GM23338 (cell line): ENCODE measurements at regions not wholly inside any gene's neighbourhood (a gene's known extent, or its start where the extent isn't known, plus 50 kb on each side); places are given as distances from the start of the nearest gene placed in this dataset.

Experiments used
- ATAC-seq: fragments of 200-7000 bp; cut with Tn5 transposase; 3 replicates; pipeline ENCODE4 v1.9.1; 2020
- DNase-seq: peaks from one replicate; pipeline ENCODE4 v3.0.0-alpha.2; 2015; ENCODE audit warnings: low spot score
- H2AFZ ChIP-seq: fragments of 200-600 bp; sonication (generic); 2 replicates; pipeline ENCODE4 v1.8.0; 2016; ENCODE audit warnings: antibody characterized with exemption, mild to moderate bottlenecking, moderate library complexity
- H3F3A ChIP-seq: fragments of 200-600 bp; sonication (generic); replicated peaks from 2 replicates; pipeline ENCODE4 v1.8.0; 2017; ENCODE audit warnings: antibody characterized with exemption, mixed run types, low read depth
- H3K27ac ChIP-seq: fragments of 200-600 bp; sonication (generic); 2 replicates; pipeline ENCODE4 v1.6.1; 2016; ENCODE audit warnings: low read depth
- H3K27me3 ChIP-seq: fragments of 200-600 bp; sonication (generic); 2 replicates; pipeline ENCODE4 v1.8.0; 2016; ENCODE audit warnings: mild to moderate bottlenecking, mixed run types, moderate library complexity; ENCODE audit not compliant: insufficient read depth
- H3K36me3 ChIP-seq: fragments of 200-600 bp; sonication (generic); 2 replicates; pipeline ENCODE4 v1.8.0; 2016; ENCODE audit warnings: mild to moderate bottlenecking; ENCODE audit not compliant: insufficient read depth
- H3K4me1 ChIP-seq: fragments of 200-600 bp; sonication (generic); 2 replicates; pipeline ENCODE4 v1.8.0; 2016; ENCODE audit warnings: mild to moderate bottlenecking, moderate library complexity; ENCODE audit not compliant: insufficient read depth
- H3K4me2 ChIP-seq: fragments of 200-600 bp; sonication (generic); 2 replicates; pipeline ENCODE4 v1.7.1; 2017; ENCODE audit warnings: mixed run types
- H3K4me3 ChIP-seq: fragments of 200-600 bp; sonication (generic); 2 replicates; pipeline ENCODE4 v1.6.1; 2016; ENCODE audit warnings: mixed run types
- H3K79me2 ChIP-seq: fragments of 200-600 bp; sonication (generic); replicated peaks from 2 replicates; pipeline ENCODE4 v1.8.0; 2017; ENCODE audit warnings: mild to moderate bottlenecking; ENCODE audit not compliant: insufficient read depth
- H3K9me2 ChIP-seq: fragments of 200-600 bp; sonication (generic); 2 replicates; pipeline ENCODE4 v1.8.0; 2017; ENCODE audit not compliant: insufficient read depth
- H4K20me1 ChIP-seq: fragments of 200-600 bp; sonication (generic); replicated peaks from 2 replicates; pipeline ENCODE4 v1.8.0; 2017; ENCODE audit warnings: mild to moderate bottlenecking; ENCODE audit not compliant: insufficient read depth
- H3K27ac Mint-ChIP-seq: 2 replicates; pipeline ENCODE4 v1.8.0; 2020; ENCODE audit warnings: inconsistent platforms, mild to moderate bottlenecking, moderate library complexity, mixed read lengths
- H3K27me3 Mint-ChIP-seq: 3 replicates; pipeline ENCODE4 v1.8.0; 2022; ENCODE audit warnings: low read depth, mild to moderate bottlenecking, moderate library complexity, mixed read lengths, inconsistent platforms; ENCODE audit not compliant: insufficient read depth, poor library complexity
- H3K36me3 Mint-ChIP-seq: 3 replicates; pipeline ENCODE4 v1.8.0; 2021; ENCODE audit warnings: low read depth, mild to moderate bottlenecking, inconsistent platforms, moderate library complexity, mixed read lengths
- H3K4me1 Mint-ChIP-seq: 3 replicates; pipeline ENCODE4 v1.8.0; 2020; ENCODE audit warnings: mild to moderate bottlenecking, inconsistent platforms, mixed read lengths
- H3K4me3 Mint-ChIP-seq: 3 replicates; pipeline ENCODE4 v1.8.0; 2021; ENCODE audit warnings: moderate library complexity, mild to moderate bottlenecking, inconsistent platforms, mixed read lengths
- H3K9me3 Mint-ChIP-seq: 3 replicates; pipeline ENCODE4 v1.8.0; 2020; ENCODE audit warnings: moderate library complexity, mild to moderate bottlenecking, inconsistent platforms, mixed read lengths
- CREB1 ChIP-seq: fragments of 250-450 bp; sonication (Bioruptor Pico); IDR thresholded peaks from 2 replicates; pipeline ENCODE4 v1.5.0; 2020; ENCODE audit warnings: low read depth, mild to moderate bottlenecking, moderate library complexity
- EZH2 ChIP-seq: fragments of 200-600 bp; sonication (generic); IDR thresholded peaks from one replicate; pipeline ENCODE4 v1.8.0; 2017; ENCODE audit warnings: antibody characterized with exemption, mild to moderate bottlenecking, low read depth; ENCODE audit not compliant: unreplicated experiment
- EZH2phosphoT487 ChIP-seq: fragments of 200-600 bp; sonication (generic); IDR thresholded peaks from one replicate; pipeline ENCODE4 v1.8.1; 2018; ENCODE audit warnings: antibody characterized with exemption; ENCODE audit not compliant: unreplicated experiment
- JUNB ChIP-seq: IDR thresholded peaks from one replicate; pipeline ENCODE4 v1.6.1; 2016; ENCODE audit warnings: antibody characterized with exemption; ENCODE audit not compliant: unreplicated experiment
- NANOG ChIP-seq: IDR thresholded peaks from 2 replicates; pipeline ENCODE4 v1.6.1; 2016; ENCODE audit warnings: antibody characterized with exemption, borderline replicate concordance
- POLR2AphosphoS5 ChIP-seq: IDR thresholded peaks from 2 replicates; pipeline ENCODE4 v1.6.1; 2016; ENCODE audit warnings: antibody characterized with exemption, low read depth
- STAT1 ChIP-seq: IDR thresholded peaks from one replicate; pipeline ENCODE4 v1.6.1; 2016; ENCODE audit warnings: antibody characterized with exemption; ENCODE audit not compliant: unreplicated experiment
- ZNF114 ChIP-seq: fragments of 250-450 bp; sonication (Bioruptor Pico); IDR thresholded peaks from 2 replicates; pipeline ENCODE4 v1.5.0; 2020; ENCODE audit warnings: mild to moderate bottlenecking, moderate library complexity
- ZNF331 ChIP-seq: fragments of 250-450 bp; sonication (Bioruptor Pico); IDR thresholded peaks from 2 replicates; pipeline ENCODE4 v1.5.0; 2020; ENCODE audit warnings: low read depth, mild to moderate bottlenecking, moderate library complexity
- TF ChIP-seq, protein P1 (sequence below): fragments of 250-450 bp; sonication (Bioruptor Pico); IDR thresholded peaks from 2 replicates; pipeline ENCODE4 v1.5.0; 2020; ENCODE audit warnings: mild to moderate bottlenecking, moderate library complexity
- TF ChIP-seq, protein P2 (sequence below): IDR thresholded peaks from one replicate; pipeline ENCODE4 v1.6.1; 2018; ENCODE audit warnings: antibody characterized with exemption; ENCODE audit not compliant: unreplicated experiment
- TF ChIP-seq, protein P3 (sequence below): IDR thresholded peaks from 2 replicates; pipeline ENCODE4 v1.6.1; 2016; ENCODE audit warnings: antibody characterized with exemption
- TF ChIP-seq, protein P4 (sequence below), 2 experiments: fragments of 200-600 bp in 1 of 2; sonication (generic) in 1 of 2; conservative IDR thresholded peaks; 2 replicates each; pipeline versions ENCODE4 v1.5.1 to v1.6.1; 2016 to 2017; ENCODE audit warnings: antibody characterized with exemption in 2 of 2, low read depth in 2 of 2, mild to moderate bottlenecking in 2 of 2, moderate library complexity in 1 of 2

DNA sequence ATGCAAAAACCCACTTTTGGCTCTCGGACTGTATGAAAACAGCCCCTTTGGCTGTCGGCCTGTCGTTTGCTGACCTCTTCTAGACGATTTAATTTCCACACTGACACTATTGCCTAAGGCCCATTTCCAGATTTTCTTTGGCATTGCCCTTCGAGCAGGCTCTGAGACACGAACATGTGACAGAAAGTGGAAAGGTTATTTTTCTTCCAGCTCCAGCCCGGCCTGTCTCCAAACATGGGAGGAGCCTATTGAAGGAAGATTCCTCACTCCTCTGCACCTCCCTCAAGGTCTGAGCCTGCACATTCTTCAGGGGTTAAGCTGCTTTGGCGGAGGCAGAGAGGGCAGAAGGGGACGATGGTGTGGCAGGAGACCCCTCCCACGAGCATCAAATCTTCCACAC lies 85.9 kb upstream of the FOXF1 start:
- Mint-ChIP-seq H3K36me3 (no peaks in the 10 kb centered on the region), H3K27me3 (peaks cover 7% of the 10 kb centered on the region), H3K4me1 (peaks cover 14% of the 10 kb centered on the region; the same call in 2 of the 3 replicates), H3K9me3 (no peaks in the 10 kb centered on the region), H3K27ac (no peak overlapping the region), H3K4me3 (no peak overlapping the region)
- no peak overlapping the region for H3K4me3 ChIP-seq
- H3K9me2 ChIP-seq, result peaks cover 6% of the 10 kb centered on the region; the same call in 1 of the 2 replicates
- peaks cover 6% of the 10 kb centered on the region; the same call in 1 of the 2 replicates for H3K4me1 ChIP-seq
- H3K36me3 ChIP-seq, result no peaks in the 10 kb centered on the region
- ATAC-seq (peak; percentile 89), DNase-seq (peak; percentile 38)
- H3K4me2 ChIP-seq, result no peak overlapping the region
- no peaks in the 10 kb centered on the region for H3F3A ChIP-seq
- peak overlapping the region; percentile 69; the same call in 1 of the 2 replicates for H2AFZ ChIP-seq
- no peaks in the 10 kb centered on the region for H3K27me3 ChIP-seq
- TF ChIP-seq NANOG, result no peak
- TF ChIP-seq ZNF114, result no peak
- TF ChIP-seq EZH2, result no peak
- TF ChIP-seq, protein P1, sequence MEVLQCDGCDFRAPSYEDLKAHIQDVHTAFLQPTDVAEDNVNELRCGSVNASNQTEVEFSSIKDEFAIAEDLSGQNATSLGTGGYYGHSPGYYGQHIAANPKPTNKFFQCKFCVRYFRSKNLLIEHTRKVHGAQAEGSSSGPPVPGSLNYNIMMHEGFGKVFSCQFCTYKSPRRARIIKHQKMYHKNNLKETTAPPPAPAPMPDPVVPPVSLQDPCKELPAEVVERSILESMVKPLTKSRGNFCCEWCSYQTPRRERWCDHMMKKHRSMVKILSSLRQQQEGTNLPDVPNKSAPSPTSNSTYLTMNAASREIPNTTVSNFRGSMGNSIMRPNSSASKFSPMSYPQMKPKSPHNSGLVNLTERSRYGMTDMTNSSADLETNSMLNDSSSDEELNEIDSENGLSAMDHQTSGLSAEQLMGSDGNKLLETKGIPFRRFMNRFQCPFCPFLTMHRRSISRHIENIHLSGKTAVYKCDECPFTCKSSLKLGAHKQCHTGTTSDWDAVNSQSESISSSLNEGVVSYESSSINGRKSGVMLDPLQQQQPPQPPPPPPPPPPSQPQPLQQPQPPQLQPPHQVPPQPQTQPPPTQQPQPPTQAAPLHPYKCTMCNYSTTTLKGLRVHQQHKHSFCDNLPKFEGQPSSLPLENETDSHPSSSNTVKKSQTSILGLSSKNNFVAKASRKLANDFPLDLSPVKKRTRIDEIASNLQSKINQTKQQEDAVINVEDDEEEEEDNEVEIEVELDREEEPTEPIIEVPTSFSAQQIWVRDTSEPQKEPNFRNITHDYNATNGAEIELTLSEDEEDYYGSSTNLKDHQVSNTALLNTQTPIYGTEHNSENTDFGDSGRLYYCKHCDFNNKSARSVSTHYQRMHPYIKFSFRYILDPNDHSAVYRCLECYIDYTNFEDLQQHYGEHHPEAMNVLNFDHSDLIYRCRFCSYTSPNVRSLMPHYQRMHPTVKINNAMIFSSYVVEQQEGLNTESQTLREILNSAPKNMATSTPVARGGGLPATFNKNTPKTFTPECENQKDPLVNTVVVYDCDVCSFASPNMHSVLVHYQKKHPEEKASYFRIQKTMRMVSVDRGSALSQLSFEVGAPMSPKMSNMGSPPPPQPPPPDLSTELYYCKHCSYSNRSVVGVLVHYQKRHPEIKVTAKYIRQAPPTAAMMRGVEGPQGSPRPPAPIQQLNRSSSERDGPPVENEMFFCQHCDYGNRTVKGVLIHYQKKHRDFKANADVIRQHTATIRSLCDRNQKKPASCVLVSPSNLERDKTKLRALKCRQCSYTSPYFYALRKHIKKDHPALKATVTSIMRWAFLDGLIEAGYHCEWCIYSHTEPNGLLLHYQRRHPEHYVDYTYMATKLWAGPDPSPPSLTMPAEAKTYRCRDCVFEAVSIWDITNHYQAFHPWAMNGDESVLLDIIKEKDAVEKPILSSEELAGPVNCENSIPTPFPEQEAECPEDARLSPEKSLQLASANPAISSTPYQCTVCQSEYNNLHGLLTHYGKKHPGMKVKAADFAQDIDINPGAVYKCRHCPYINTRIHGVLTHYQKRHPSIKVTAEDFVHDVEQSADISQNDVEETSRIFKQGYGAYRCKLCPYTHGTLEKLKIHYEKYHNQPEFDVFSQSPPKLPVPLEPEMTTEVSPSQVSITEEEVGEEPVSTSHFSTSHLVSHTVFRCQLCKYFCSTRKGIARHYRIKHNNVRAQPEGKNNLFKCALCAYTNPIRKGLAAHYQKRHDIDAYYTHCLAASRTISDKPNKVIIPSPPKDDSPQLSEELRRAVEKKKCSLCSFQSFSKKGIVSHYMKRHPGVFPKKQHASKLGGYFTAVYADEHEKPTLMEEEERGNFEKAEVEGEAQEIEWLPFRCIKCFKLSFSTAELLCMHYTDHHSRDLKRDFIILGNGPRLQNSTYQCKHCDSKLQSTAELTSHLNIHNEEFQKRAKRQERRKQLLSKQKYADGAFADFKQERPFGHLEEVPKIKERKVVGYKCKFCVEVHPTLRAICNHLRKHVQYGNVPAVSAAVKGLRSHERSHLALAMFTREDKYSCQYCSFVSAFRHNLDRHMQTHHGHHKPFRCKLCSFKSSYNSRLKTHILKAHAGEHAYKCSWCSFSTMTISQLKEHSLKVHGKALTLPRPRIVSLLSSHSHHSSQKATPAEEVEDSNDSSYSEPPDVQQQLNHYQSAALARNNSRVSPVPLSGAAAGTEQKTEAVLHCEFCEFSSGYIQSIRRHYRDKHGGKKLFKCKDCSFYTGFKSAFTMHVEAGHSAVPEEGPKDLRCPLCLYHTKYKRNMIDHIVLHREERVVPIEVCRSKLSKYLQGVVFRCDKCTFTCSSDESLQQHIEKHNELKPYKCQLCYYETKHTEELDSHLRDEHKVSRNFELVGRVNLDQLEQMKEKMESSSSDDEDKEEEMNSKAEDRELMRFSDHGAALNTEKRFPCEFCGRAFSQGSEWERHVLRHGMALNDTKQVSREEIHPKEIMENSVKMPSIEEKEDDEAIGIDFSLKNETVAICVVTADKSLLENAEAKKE (CRISPR knock-in tag), result no peak
- TF ChIP-seq CREB1 (CRISPR knock-in tag), result no peak
- TF ChIP-seq ZNF331 (CRISPR knock-in tag), result no peak
- TF ChIP-seq STAT1, result no peak
- TF ChIP-seq, protein P2, sequence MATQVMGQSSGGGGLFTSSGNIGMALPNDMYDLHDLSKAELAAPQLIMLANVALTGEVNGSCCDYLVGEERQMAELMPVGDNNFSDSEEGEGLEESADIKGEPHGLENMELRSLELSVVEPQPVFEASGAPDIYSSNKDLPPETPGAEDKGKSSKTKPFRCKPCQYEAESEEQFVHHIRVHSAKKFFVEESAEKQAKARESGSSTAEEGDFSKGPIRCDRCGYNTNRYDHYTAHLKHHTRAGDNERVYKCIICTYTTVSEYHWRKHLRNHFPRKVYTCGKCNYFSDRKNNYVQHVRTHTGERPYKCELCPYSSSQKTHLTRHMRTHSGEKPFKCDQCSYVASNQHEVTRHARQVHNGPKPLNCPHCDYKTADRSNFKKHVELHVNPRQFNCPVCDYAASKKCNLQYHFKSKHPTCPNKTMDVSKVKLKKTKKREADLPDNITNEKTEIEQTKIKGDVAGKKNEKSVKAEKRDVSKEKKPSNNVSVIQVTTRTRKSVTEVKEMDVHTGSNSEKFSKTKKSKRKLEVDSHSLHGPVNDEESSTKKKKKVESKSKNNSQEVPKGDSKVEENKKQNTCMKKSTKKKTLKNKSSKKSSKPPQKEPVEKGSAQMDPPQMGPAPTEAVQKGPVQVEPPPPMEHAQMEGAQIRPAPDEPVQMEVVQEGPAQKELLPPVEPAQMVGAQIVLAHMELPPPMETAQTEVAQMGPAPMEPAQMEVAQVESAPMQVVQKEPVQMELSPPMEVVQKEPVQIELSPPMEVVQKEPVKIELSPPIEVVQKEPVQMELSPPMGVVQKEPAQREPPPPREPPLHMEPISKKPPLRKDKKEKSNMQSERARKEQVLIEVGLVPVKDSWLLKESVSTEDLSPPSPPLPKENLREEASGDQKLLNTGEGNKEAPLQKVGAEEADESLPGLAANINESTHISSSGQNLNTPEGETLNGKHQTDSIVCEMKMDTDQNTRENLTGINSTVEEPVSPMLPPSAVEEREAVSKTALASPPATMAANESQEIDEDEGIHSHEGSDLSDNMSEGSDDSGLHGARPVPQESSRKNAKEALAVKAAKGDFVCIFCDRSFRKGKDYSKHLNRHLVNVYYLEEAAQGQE, result no peak
- TF ChIP-seq, protein P3, sequence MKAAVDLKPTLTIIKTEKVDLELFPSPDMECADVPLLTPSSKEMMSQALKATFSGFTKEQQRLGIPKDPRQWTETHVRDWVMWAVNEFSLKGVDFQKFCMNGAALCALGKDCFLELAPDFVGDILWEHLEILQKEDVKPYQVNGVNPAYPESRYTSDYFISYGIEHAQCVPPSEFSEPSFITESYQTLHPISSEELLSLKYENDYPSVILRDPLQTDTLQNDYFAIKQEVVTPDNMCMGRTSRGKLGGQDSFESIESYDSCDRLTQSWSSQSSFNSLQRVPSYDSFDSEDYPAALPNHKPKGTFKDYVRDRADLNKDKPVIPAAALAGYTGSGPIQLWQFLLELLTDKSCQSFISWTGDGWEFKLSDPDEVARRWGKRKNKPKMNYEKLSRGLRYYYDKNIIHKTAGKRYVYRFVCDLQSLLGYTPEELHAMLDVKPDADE, result no peak
- TF ChIP-seq EZH2phosphoT487, result no peak
- TF ChIP-seq POLR2AphosphoS5, result no peak
- TF ChIP-seq, protein P4, sequence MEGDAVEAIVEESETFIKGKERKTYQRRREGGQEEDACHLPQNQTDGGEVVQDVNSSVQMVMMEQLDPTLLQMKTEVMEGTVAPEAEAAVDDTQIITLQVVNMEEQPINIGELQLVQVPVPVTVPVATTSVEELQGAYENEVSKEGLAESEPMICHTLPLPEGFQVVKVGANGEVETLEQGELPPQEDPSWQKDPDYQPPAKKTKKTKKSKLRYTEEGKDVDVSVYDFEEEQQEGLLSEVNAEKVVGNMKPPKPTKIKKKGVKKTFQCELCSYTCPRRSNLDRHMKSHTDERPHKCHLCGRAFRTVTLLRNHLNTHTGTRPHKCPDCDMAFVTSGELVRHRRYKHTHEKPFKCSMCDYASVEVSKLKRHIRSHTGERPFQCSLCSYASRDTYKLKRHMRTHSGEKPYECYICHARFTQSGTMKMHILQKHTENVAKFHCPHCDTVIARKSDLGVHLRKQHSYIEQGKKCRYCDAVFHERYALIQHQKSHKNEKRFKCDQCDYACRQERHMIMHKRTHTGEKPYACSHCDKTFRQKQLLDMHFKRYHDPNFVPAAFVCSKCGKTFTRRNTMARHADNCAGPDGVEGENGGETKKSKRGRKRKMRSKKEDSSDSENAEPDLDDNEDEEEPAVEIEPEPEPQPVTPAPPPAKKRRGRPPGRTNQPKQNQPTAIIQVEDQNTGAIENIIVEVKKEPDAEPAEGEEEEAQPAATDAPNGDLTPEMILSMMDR (conservative IDR thresholded peaks at IDR 0.05; ENCODE audit: low read depth in 2 of 2), result no peak
- no peak for TF ChIP-seq JUNB
- no peaks in the 10 kb centered on the region for H3K79me2 ChIP-seq
- H4K20me1 ChIP-seq, result no peaks in the 10 kb centered on the region
- no peak overlapping the region for H3K27ac ChIP-seq
